Loucy (cell line): ENCODE measurements at regions not wholly inside any gene's neighbourhood (a gene's known extent, or its start where the extent isn't known, plus 50 kb on each side); places are given as distances from the start of the nearest gene placed in this dataset.

Source experiments
- H2AFZ ChIP-seq: fragments of 200-600 bp; sonication (generic); 2 replicates; pipeline ENCODE4 v1.6.0; 2016; ENCODE audit warnings: antibody characterized with exemption, mild to moderate bottlenecking, low read length, moderate library complexity
- H3F3A ChIP-seq: fragments of 200-600 bp; 2 replicates; pipeline ENCODE4 v1.6.0; 2016; ENCODE audit warnings: antibody characterized with exemption, low read depth, mild to moderate bottlenecking
- H3K27me3 ChIP-seq: fragments of 200-600 bp; sonication (generic); 2 replicates; pipeline ENCODE4 v1.6.1; 2014; ENCODE audit warnings: low read length, mild to moderate bottlenecking; ENCODE audit not compliant: insufficient read depth, poor library complexity, severe bottlenecking
- H3K36me3 ChIP-seq: fragments of 200-600 bp; sonication (generic); 2 replicates; pipeline ENCODE4 v1.6.1; 2016; ENCODE audit warnings: low read length; ENCODE audit not compliant: insufficient read depth
- H3K4me1 ChIP-seq: fragments of 200-600 bp; sonication (generic); 2 replicates; pipeline ENCODE4 v1.5.1; 2014; ENCODE audit warnings: low read length, mild to moderate bottlenecking; ENCODE audit not compliant: insufficient read depth, poor library complexity, severe bottlenecking
- H3K4me2 ChIP-seq: fragments of 200-600 bp; sonication (generic); 2 replicates; pipeline ENCODE4 v1.6.0; 2014; ENCODE audit warnings: antibody characterized with exemption, low read length, low read depth, mild to moderate bottlenecking; ENCODE audit not compliant: poor library complexity, severe bottlenecking
- H3K4me3 ChIP-seq: fragments of 200-600 bp; sonication (generic); 2 replicates; pipeline ENCODE4 v1.5.1; 2014; ENCODE audit warnings: low read length, mild to moderate bottlenecking, mixed read lengths; ENCODE audit not compliant: poor library complexity, severe bottlenecking
- H3K79me2 ChIP-seq: fragments of 200-600 bp; sonication (generic); 2 replicates; pipeline ENCODE4 v1.6.1; 2014; ENCODE audit warnings: low read length; ENCODE audit not compliant: insufficient read depth
- H3K9ac ChIP-seq: fragments of 200-600 bp; sonication (generic); 2 replicates; pipeline ENCODE4 v1.6.0; 2014; ENCODE audit warnings: mild to moderate bottlenecking, low read depth, low read length, moderate library complexity; ENCODE audit not compliant: poor library complexity, severe bottlenecking
- H3K9me2 ChIP-seq: fragments of 200-600 bp; sonication (generic); replicated peaks from 2 replicates; pipeline ENCODE4 v1.6.1; 2016; ENCODE audit warnings: low read depth, low read length, mixed read lengths
- H3K9me3 ChIP-seq: fragments of 200-600 bp; sonication (generic); 2 replicates; pipeline ENCODE4 v1.6.1; 2014; ENCODE audit warnings: mild to moderate bottlenecking, antibody characterized with exemption, low read length, low read depth; ENCODE audit not compliant: insufficient read depth
- H4K20me1 ChIP-seq: fragments of 200-600 bp; sonication (generic); 2 replicates; pipeline ENCODE4 v1.6.0; 2014; ENCODE audit warnings: antibody characterized with exemption, low read length, mild to moderate bottlenecking; ENCODE audit not compliant: insufficient read depth, poor library complexity, severe bottlenecking
- CTCF ChIP-seq: fragments of 200-600 bp; sonication (generic); conservative IDR thresholded peaks from 2 replicates; pipeline ENCODE4 v1.5.1; 2014; ENCODE audit warnings: mild to moderate bottlenecking, antibody characterized with exemption, low read length
- EZH2phosphoT487 ChIP-seq: fragments of 200-600 bp; IDR thresholded peaks from 2 replicates; pipeline ENCODE4 v1.6.1; 2018; ENCODE audit warnings: antibody characterized with exemption, mild to moderate bottlenecking, moderate library complexity, borderline replicate concordance

- TF ChIP-seq CTCF, result no peak
- no peak for TF ChIP-seq EZH2phosphoT487
- Histone ChIP-seq H3K4me2 (no peak overlapping the region), H3K4me3 (no peak overlapping the region)
Measured at GRCh38 chr3:148255981-148256969, 441.4 kb upstream of the AGTR1 start.

GRCh38 chr3:148262980-148263379 lies 434.7 kb upstream of the AGTR1 start:
- Histone ChIP-seq H3K4me1 (no peaks in the 10 kb centered on the region), H3K9me2 (no peaks in the 10 kb centered on the region), H4K20me1 (no peaks in the 10 kb centered on the region), H3K79me2 (no peaks in the 10 kb centered on the region), H2AFZ (no peak overlapping the region), H3F3A (no peaks in the 10 kb centered on the region), H3K4me2 (no peak overlapping the region), H3K27me3 (no peaks in the 10 kb centered on the region), H3K9me3 (no peaks in the 10 kb centered on the region), H3K9ac (no peak overlapping the region), H3K36me3 (no peaks in the 10 kb centered on the region), H3K4me3 (no peak overlapping the region)
- no peak for TF ChIP-seq CTCF
- no peak for TF ChIP-seq EZH2phosphoT487

More at GRCh38 chr3:148255981-148256969, 441.4 kb upstream of the AGTR1 start:
- H2AFZ ChIP-seq, result no peak overlapping the region
- no peaks in the 10 kb centered on the region for H3K9me3 ChIP-seq
- no peaks in the 10 kb centered on the region for H4K20me1 ChIP-seq
- H3F3A ChIP-seq, result no peaks in the 10 kb centered on the region
- H3K4me1 ChIP-seq, result no peaks in the 10 kb centered on the region
- H3K79me2 ChIP-seq, result no peaks in the 10 kb centered on the region
- H3K9ac ChIP-seq, result no peak overlapping the region
- H3K27me3 ChIP-seq, result no peaks in the 10 kb centered on the region
- H3K36me3 ChIP-seq, result no peaks in the 10 kb centered on the region
- no peaks in the 10 kb centered on the region for H3K9me2 ChIP-seq

- Histone ChIP-seq H3K36me3 (no peaks in the 10 kb centered on the region), H3K4me1 (no peaks in the 10 kb centered on the region), H3K9me3 (no peaks in the 10 kb centered on the region), H3K9ac (no peak overlapping the region), H3K4me2 (no peak overlapping the region), H4K20me1 (no peaks in the 10 kb centered on the region), H3K27me3 (no peaks in the 10 kb centered on the region), H3F3A (no peaks in the 10 kb centered on the region), H3K79me2 (no peaks in the 10 kb centered on the region), H3K4me3 (no peak overlapping the region), H2AFZ (no peak overlapping the region), H3K9me2 (no peaks in the 10 kb centered on the region)
- TF ChIP-seq CTCF, result no peak
- no peak for TF ChIP-seq EZH2phosphoT487
Measured at GRCh38 chr3:148265841-148266240, 431.9 kb upstream of the AGTR1 start.
